ENCODE measurements at regions not wholly inside any gene's neighbourhood (a gene's known extent, or its start where the extent isn't known, plus 50 kb on each side); places are given as distances from the start of the nearest gene placed in this dataset.

DNA sequence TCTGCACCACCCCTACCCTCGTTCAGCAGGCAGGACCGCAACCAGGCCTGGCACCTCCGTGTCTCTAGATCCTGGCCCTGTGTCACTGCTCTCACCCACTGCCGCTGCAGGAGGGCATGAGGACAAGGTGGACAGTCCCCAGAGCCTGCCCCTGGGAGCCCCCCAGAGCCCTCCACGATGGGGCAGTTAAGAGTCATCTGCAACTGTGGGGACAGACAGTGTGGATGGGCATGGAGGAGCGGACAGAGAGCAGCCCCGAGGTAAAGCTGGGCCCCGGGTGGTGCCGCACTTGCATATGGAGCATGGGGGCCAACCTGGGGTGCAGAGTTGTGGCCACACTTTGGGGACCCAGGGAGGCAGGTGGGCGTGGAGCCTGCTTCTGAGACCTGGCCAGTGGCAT is 905.1 kb upstream of the USP15 start (continued):
- TF ChIP-seq BRCA1 (IDR thresholded peaks at IDR 0.05; ENCODE audit: low read depth, low read length) (no peak), KDM4A (IDR thresholded peaks at IDR 0.05; ENCODE audit: low read depth, low read length, severe bottlenecking) (no peak)
